Iris pigment epithelial cell (primary cell): ENCODE measurements at regions not wholly inside any gene's neighbourhood (a gene's known extent, or its start where the extent isn't known, plus 50 kb on each side); places are given as distances from the start of the nearest gene placed in this dataset.

Experiments
- DNase-seq: peaks from one replicate; pipeline ENCODE4 v3.0.0-alpha.2; 2011; ENCODE audit warnings: low read depth

DNA sequence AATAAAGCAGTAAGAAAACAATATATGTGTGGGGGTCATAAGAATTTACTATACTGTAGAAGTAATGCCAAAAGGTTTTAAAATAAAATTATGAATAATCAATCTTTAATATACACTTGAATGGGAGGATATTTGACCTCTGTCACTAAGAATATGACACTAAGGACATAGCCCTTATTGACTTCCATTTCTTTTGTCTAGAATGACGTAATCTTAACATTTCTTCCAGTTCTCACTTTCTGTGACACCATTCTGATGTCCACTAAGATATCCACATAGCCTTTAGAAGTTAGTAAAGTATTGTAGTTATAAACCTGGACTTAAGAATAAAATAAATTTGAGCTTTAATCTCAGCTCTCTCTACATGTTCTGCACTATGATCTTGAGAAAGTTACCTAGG, 1050.7 kb downstream of the TLE4 start:
- DNase-seq, result no peak

DNA sequence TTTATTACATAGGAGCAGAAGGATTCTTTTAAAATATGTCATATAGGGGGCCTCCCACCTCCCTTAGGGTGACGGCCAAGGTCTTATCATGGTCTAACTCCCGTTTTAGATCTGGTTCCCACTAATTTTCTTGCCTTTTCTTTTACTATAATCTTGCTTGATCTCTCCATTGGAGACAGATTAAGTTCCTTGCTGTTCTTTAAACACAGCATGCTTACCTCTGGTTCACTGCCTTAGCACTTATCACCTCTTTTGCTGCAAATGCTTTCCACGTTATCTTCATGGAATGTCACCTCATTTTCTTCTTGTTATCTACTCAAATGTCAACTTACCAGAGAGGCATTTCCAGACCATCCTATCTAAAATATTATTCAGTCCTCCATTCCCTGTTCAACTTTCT, 1047.6 kb downstream of the TLE4 start:
- no peak for DNase-seq

DNA sequence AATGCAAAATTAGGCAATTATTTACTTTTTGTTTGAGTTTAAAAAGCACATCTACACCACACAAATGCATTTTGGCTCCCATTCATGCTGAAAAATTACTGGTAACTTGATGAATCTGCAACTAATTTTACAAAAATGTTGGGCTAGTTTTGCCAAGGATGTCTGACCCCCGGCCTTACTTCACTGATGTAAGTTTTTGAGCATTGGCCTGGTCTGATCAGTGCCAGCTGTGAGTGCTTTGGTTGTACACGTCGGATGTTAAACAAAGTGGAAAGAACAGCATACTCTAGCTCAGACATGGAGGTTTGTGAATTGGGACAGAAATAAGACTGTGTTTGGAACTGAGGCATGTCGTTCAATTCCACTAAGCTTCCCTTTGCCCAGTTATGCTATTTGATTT, 1044.2 kb downstream of the TLE4 start:
- DNase-seq, result peak; percentile 36

DNA sequence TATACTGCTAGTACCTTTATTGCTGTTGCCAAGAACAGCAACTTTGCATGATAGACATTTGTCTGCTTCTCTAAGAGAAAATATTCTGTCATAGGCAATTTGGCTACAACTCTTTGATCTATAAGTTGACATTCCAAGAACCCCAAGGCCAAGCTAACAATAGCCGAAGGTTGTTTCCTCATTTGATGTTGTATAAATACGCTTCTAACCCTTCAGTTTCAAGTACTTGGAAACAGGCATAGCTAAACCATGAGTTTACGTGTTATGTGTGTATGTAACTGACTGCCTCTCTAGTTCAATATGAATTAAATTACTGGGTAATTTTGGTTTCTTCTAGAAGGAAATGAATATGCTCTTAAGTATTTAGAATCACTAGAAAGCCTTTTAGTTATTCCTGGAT, 1034.0 kb downstream of the TLE4 start:
- peak; percentile 8 for DNase-seq

GRCh38 chr9:80605129-80605528, 1033.4 kb downstream of the TLE4 start:
- peak; percentile 66 for DNase-seq

DNA sequence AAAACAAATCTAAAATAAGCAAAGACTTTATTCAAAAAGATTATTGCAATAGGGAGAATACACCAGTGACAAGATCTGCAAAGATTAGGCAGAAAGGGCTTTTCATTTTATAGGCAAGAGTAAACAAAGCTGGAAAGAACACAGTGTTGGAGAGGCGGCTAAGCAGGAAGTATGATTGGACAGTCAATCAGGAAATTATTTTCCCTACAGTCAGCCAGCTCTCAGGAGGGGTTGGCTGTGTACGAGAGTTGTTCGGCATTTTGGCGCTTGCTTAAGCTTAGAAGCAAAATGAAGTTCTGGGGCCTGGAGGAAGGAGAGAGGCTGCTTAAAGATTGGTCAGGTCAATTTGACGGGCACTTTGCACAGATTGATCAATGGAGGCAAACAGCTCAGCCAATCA, 1030.5 kb downstream of the TLE4 start:
- no peak for DNase-seq

DNA sequence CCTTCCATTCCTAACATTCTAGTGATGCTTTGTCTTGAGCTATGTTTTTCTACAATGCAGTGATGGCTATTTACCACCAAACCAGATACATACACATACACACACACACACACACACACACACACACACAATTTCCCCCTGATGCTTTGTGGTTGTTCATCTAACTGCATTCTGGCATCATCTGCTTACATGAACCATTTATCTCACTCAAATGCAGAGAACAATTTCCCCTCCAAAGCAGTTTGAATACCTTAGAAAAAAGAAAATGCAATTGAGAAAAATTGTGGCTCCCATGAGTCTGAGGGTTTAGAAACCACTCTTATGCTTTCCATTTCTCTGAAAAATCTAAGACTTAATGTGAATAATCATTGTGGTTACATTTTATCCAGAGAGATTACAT, 1024.8 kb downstream of the TLE4 start:
- no peak for DNase-seq

GRCh38 chr9:80595192-80595591, 1023.4 kb downstream of the TLE4 start:
- DNase-seq, result no peak

GRCh38 chr9:80592413-80592812, 1020.6 kb downstream of the TLE4 start:
- DNase-seq, result no peak

DNA sequence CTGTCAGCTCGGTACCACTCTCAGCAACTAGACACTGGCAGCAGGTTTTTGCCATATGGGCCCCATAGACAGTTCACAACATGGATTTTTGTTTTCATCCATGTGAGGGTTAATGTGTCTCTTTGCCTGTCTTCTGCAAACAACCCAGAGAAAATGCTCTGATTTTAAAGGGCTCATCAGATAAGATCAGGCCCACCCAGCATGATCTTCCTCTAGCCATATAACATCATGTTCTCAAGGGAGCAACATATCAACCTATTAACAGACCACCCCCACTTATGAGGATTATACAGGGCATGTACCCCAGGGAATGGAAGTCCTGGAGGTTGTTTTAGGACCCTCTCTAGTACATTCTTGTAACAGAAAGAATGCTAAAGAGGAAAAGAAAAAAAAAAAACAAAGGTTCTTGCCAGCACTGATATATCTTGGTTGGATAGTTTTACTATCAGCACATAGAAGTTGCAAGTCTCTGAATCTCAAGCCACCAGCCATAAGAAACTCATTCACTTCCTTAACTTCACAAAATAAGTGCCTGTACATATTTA, 1015.1 kb downstream of the TLE4 start:
- no peak for DNase-seq

- no peak for DNase-seq
Measured at GRCh38 chr9:80571953-80572352, 1000.2 kb downstream of the TLE4 start.

GRCh38 chr9:80569236-80569635, 997.5 kb downstream of the TLE4 start:
- DNase-seq, result no peak

DNA sequence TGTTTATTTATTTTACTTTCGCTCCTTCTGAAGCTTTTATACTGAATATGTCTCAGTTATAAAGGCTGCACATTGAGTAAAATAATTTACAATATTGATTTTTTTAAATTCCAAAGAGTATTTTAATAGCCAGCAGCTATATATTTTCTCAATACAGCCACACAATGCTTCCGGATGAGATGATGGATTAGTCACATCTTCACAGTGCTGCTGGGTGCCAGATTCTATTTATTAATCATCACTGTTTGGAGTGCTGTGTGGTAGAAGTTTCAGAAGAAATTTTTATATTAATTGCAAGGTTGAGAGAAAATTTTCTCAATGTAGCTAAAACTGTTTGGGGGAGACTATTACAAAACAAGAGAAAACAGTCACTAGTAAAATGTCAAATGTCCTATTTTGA, 989.8 kb downstream of the TLE4 start:
- DNase-seq, result peak; percentile 43

- DNase-seq, result peak; percentile 28
Measured at GRCh38 chr9:80560976-80561375, 989.2 kb downstream of the TLE4 start.

DNA sequence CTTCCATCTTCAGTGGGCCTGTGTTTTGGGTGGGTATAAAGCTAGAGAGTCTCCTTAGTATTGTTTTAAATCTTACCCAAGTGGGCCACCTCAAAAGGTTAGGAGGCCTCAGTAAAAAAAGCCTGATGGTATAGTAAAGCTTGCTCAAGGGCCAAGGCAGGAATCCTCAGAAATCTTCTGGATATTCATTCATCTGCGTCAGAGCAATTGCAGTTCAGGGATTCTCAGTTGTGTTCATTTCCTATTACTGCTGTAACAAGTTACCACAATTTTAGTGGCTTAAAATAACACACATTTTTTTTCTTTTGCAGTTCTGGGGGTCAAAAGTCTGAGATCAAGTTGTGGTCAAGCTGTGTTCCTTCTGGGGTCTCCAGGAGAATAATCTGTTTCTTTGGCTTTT, 985.5 kb downstream of the TLE4 start:
- DNase-seq, result peak; percentile 68

DNA sequence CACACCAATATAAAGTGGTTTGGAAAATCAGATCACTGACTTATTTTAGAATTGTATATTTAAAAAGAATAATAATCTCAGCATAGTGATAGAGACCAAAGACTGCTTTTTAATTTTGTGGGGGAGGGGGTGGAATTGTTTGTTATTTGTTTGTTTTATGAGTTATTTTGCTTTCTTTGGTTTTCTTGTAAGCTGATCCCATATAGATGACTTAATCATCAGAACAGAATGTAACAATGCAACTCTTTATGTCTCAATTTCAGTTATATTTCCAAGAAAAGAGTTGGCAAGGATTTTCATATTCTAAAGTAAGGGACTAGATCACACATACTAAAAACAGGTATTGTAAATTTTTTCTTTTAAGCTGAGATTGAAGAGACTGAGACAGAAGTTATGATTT, 984.9 kb downstream of the TLE4 start:
- peak; percentile 73 for DNase-seq

GRCh38 chr9:80555782-80556325, 984.1 kb downstream of the TLE4 start:
- DNase-seq, result peak; percentile 84

GRCh38 chr9:80554856-80555255, 983.1 kb downstream of the TLE4 start:
- no peak for DNase-seq

DNA sequence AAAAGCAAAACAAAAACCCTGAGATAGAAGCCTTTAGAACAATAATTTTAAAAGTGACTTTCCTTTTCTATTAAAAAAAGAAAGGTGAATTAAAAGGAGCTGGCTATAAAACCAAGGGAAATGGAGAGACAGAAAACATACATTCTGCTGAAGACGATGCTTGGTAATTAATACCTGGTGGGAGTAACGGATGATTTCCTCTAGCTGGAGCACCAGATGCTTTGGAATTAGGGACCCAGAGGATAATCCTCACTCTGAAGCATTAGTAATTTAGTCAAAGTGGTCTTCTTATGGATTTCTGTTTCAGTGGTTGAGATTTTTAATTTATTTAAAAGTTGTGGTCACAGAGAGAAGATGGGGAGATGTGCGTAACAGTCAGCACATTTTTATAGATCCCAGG, 982.5 kb downstream of the TLE4 start:
- DNase-seq, result no peak

DNA sequence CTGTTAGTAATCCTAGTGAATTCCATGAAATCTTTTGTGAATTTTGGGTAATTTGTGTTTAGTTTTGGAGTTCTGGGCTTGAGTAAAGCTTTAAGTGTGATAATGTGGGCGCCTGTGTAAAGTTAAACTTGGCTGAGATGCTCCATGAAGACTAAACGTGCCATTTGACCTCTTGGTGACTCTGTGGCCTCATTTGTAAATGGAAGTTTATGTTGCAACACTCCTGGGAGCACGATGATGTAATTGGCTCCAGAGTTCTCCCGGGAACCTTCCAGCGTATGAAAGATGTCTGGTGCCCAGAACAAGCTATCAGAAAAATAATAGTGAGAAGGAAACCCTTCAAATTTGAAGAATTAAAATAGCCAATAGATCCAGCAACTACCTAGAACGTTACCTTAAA, 981.2 kb downstream of the TLE4 start:
- DNase-seq, result peak; percentile 75

GRCh38 chr9:80550181-80550580, 978.4 kb downstream of the TLE4 start:
- peak; percentile 27 for DNase-seq

- DNase-seq, result no peak
Measured at GRCh38 chr9:80547613-80548012, 975.8 kb downstream of the TLE4 start.

GRCh38 chr9:80540387-80540786, 968.6 kb downstream of the TLE4 start:
- DNase-seq, result no peak

- no peak for DNase-seq
Measured at GRCh38 chr9:80538976-80539375, 967.2 kb downstream of the TLE4 start.

DNA sequence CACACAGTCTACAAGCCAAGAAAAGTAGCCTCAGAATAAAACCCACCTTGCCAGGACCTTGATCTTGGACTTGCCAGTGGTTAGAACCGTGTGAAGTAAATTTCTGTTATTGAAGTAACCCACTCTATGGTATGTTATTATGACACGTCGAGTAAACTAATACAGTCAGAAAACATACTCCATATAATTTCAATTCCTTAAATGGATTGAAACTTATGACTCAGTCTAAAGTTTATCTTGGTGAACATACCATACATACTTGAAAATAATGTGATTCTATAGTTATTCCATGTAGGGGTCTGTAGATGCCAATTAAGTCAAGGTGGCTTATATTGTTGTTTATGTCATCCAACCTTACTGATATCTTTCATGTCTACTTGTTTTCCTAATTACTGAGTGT, 950.7 kb downstream of the TLE4 start:
- DNase-seq, result peak; percentile 53
